GM19438 (cell line): ENCODE measurements at regions not wholly inside any gene's neighbourhood (a gene's known extent, or its start where the extent isn't known, plus 50 kb on each side); places are given as distances from the start of the nearest gene placed in this dataset.
"Not testable (repeated sequence)": the region's sequence is repeated elsewhere in the genome, so short reads cannot be mapped to it uniquely, and the experiment has no call there.

Experiments used
- ATAC-seq: cut with Tn5 transposase; IDR thresholded peaks from one replicate; pipeline ENCODE4 v1.9.1; 2021; ENCODE audit warnings: low read depth; ENCODE audit not compliant: unreplicated experiment

- ATAC-seq: no peak
Measured at GRCh38 chr4:141290771-141291170, 70.1 kb downstream of the ZNF330 start.

DNA sequence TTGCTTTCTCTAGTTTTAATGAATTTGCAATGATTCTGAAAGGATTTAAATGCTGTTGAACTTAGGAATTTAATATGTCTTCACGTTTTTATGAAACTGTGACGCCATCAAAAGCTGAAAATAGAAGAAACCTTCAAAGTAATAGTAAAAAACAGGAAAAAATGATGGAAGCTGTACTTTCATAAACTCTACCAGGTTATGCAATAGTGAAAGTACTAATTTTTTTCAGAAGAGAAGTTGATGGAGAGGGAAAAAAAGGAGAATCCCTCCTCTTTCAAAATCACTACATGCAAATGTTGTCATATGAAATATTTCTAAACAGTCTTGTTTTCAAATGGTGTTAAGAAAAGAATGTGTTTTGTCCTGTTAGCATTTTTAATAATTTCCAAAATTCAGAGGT, 73.6 kb downstream of the ZNF330 start:
- ATAC-seq: no peak

DNA sequence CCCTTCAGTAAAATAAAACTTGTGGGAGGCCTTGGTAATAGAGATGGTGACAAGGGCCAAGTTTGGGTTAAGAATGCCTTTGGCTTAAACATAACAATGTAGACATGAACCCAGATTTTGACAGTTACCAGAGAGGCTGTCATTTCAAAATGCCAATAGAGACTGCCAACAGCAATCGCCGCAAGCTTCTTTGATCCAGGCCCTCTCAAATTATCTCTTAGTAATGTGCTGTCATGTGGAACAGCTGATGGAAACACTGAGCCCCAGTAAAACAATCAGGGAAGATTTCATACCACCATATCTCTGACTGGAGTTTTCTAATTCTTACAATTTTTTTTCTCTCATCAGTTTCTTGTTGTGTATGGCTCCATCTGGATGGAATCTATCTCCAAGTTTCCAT, 80.5 kb downstream of the ZNF330 start:
- ATAC-seq: no peak

DNA sequence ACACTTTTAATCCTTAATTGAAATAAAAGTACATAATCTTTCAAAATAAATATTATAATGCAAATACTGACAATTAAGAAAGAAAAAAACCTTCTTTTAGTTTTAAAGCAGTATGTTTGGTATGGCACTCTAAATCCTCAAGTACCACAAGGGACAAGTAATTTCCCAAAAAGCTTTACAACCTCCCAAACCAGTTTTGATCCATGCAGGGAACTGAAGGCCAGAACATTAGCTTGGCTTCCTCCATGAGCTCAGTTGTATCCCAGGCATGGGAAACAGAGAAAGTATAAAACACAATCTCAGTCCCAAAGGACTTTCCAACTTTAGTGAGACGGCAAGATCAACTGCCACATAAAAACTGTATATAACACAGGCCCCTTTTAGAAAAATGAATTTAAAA, 82.2 kb downstream of the ZNF330 start:
- ATAC-seq: no peak

DNA sequence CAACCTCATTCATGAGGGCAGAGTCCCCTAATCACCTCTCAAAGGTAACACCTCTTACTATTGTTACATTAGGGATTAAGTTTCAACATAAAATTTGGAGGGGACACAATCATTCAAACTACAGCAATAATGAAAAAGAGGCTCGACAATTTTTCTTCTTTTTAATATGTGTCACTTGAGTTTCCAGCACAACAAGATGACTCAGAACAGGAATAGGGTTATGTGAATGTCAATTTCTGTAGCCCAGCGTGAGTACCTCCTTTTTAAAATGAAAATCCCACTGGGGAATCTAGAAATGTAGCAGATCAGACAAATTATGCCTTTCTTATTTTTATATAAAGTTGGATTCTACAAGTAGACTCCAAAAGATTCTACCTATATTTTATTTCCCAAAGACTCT, 83.7 kb downstream of the ZNF330 start:
- ATAC-seq: no peak

- no peak for ATAC-seq
Measured at GRCh38 chr4:141306331-141306730, 85.6 kb downstream of the ZNF330 start.

- peak; percentile 100 for ATAC-seq
Measured at GRCh38 chr4:141307241-141307689, 86.6 kb downstream of the ZNF330 start.

- ATAC-seq: no peak
Measured at GRCh38 chr4:141309874-141310273, 89.2 kb downstream of the ZNF330 start.

DNA sequence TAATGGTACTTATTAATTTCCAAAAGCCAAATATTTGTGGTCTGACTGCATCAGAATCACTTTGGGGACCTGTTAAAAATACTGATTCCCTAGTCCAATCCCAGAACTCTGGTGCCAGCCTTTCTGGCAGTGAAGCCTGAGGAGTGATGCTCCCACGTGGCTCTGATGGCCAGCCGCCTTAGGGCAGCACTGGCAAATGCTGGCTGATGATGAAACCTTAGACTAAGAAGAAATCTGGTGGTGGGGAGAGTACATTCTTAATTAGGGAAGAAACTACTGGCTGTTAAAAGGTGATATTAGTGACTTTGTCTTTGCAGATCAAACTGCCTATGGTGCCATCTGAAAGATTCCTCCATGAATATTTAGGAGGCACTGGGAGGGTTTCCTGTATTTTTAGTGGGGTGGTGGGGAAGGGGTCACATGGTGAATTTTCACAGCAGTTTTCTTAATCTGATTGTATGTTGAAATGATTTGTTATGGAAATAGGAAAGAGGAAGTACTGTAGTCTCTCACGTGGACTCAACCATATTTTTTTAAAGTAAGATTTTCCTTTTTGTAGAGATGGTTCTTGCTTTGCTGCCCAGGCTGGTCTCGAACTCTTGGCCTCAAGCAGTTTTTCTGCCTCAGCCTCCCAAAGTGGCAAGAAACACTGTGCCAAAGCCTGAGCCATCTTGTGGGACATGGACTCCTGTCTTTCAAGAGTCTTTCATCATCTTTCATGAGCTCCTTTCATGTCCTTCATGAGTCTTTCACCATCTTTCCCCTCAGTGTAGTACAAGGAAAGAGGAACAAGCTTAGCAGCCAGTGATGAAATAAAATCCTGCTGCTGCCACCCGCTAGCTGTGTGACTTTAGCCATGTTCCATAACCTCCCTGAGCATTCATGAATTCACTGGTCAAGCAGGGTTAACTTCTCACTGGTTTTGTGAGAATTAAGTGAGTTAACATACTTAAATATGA, 90.8 kb downstream of the ZNF330 start:
- ATAC-seq: no peak

GRCh38 chr4:141314627-141315026, 93.9 kb downstream of the ZNF330 start:
- no peak for ATAC-seq

DNA sequence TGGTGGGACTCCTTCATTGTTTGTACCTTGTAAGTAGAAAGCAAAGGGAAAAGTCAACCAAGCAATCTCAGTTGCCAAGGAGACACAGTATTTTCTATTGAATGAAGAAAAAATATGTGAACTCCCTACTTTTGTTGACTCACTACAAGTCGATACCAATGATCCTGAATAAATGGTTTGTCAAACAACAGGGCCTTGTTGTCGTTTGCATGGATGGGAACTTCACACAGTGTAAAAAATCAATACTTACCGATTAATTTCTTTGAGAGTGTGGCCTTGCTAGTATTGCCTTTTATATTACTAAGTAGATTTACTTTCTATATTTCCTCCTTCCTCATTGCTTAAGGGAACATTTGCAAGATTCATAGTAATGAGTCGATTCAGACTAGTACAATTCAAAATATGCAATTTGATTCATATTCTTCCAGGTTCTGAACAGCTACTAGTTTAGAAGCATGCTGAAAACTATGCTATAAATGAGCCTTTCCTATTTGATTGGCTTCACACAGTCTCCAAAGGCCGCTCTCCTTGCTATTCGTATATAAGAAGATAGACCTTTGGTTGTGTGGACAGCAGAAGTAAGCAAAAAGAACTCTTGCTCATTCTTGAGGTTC, 108.0 kb downstream of the ZNF330 start:
- ATAC-seq: no peak

DNA sequence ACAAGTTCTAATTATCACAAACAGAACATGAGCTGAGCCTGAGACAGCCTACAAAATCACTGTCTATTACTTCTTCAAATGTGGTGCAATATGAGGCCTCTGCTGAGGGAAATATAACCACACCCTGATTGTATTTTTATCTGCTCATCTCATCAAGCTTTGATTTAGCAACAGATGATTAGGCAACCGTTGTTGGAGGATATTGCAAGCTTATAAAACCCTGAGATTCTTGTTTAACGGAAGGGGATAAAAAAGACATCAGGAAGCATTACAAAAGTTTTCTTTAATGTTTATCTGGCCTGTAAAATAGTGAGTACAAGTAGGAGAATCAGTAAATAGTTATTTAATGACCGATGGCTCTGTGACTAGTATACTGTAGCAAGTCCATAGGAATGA, 108.5 kb downstream of the ZNF330 start:
- no peak for ATAC-seq

- ATAC-seq: no peak
Measured at GRCh38 chr4:141330616-141331015, 109.9 kb downstream of the ZNF330 start.

DNA sequence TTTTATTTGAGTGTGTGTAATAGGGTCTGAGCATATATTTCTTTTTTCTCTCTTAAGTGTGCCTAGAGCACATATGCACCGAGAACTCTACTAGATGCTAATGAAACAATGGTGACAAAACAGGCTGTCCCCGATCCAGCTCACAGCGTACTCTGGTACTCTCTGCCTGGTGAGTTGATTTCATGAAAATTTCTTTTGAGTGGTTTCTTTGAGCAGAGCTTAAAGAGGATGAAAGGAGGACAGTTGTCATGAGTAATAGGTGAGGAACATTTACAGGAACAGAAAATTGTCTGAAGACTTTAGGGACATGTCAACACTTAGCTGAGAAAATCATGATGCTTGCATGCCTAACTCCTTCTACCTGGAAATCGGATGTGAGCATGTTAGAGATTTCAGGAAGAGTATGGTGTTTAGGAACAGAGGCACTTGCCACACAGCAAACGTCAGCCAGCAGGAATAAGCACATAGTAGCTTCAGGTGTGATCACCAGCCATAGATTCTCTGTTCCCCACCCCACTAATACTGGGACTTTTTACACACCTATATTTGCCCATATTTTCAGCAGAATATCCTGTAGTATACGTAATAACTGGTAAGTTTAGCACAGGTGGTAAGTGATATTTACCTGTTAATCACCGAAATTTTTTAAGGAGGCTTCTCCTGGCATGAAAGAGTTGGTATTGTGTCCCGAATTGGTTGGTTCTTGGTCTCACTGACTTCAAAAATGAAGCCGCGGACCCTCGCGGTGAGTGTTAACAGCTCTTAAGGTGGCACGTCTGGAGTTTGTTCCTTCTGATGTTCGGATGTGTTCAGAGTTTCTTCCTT, 111.1 kb downstream of the ZNF330 start:
- ATAC-seq: no peak

DNA sequence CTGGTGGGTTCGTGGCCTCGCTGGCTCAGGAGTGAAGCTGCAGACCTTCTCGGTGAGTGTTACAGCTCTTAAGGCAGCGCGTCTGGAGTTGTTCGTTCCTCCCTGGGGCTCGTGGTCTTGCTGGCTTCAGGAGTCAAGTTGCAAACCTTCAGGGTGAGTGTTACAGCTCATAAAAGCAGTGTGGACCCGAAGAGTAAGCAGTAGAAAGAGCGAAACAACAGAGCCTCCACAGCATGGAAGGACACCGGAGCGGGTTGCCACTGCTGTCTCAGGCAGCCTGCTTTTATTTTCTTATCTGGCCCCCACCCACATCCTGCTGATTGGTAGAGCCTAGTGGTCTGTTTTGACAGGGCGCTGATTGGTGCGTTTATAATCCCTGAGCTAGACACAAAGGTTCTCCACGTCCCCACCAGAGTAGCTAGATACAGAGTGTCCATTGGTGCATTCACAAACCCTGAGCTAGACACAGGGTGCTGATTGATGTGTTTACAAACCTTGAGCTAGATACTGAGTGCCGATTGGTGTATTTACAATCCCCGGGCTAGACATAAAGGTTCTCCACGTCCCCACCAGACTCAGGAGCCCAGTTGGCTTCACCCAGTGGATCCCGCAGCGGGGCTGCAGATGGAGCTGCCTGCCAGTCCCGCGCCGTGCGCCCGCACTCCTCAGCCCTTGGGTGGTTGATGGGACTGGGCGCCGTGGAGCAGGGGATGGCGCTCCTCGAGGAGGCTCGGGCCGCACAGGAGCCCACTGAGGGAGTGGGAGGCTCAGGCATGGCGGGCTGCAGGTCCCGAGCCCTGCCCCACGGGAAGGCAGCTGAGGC, 111.9 kb downstream of the ZNF330 start:
- ATAC-seq: not testable (repeated sequence)

DNA sequence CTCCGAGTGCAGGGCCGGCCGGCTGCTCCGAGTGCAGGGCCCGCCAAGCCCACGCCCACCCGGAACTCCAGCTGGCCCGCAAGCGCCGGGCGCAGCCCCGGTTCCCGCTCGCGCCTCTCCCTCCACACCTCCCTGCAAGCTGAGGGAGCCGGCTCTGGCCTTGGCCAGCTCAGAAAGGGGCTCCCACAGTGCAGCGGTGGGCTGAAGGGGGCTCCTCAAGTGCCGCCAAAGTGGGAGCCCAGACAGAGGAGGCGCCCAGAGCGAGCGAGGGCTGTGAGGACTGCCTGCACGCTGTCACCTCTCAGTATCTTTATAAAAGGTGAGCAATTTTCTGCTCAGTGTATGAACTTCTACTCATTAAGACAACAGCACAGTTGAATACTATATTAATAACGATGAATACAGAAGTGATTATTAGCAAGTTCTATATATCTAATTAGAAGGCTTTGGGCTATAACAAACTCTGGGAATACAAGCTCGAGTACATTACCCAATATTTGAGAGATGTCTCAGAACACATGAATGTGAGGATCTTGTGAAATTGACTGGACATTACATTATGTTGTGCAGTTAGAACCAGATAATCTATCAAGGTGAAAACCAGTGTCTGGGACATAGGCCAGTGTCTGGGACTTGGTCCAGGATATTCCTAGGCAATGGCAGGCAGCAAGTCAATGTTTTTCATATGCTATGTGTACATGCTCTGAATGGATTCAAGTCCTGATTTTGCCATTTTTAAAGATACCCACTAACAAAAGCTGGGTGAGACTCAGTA, 112.9 kb downstream of the ZNF330 start:
- ATAC-seq: not testable (repeated sequence)

GRCh38 chr4:141335166-141335565, 114.5 kb downstream of the ZNF330 start:
- no peak for ATAC-seq

GRCh38 chr4:141338238-141338637, 117.5 kb downstream of the ZNF330 start:
- no peak for ATAC-seq

DNA sequence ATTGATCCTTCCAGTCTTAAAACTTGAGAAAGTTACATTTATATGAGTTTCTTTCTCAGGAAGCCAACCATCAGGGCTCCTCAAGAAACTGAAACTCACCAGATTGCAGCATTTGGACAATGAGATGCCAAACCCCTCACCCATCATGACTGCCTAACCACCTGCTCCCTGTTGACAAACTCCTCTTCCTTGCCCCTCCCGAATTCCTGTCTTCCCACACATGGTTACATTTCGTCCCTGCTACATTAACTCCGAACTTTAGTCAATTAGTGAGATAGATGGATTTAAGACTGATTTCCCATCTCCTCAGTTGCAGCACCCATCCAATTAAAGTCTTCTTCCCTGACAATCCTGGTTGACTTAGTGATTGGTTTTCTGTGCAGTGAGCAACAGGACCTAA, 118.7 kb downstream of the ZNF330 start:
- ATAC-seq: no peak
